A549 (cell line): ENCODE measurements at regions not wholly inside any gene's neighbourhood (a gene's known extent, or its start where the extent isn't known, plus 50 kb on each side); places are given as distances from the start of the nearest gene placed in this dataset.

Source experiments
- CEBPB ChIP-seq, 2 experiments: fragments of >200 bp in 1 of 2; sonication (Bioruptor Twin) in 1 of 2; formaldehyde crosslinking in 1 of 2; IDR thresholded peaks; 2 replicates each; pipeline ENCODE4 v1.6.1; 2012 to 2016
- CHD2 ChIP-seq: fragments of 150-350 bp; IDR thresholded peaks from 2 replicates; pipeline ENCODE4 v1.6.1; 2014; ENCODE audit warnings: low read length; ENCODE audit not compliant: partially characterized antibody
- CTCF ChIP-seq: fragments of >200 bp; sonication (Bioruptor Twin); formaldehyde crosslinking; IDR thresholded peaks from 3 replicates; pipeline ENCODE4 v1.5.1; 2016
- EP300 ChIP-seq, 2 experiments: fragments of >200 bp; sonication (Bioruptor Twin); formaldehyde crosslinking; IDR thresholded peaks; 2 replicates in 1 of 2; 3 replicates in 1 of 2; pipeline ENCODE4 v1.6.1; 2016 to 2017
- FOSL2 ChIP-seq, 2 experiments: fragments of 450-650 bp in 1 of 2; fragments of >200 bp in 1 of 2; sonication (Bioruptor Twin) in 1 of 2; formaldehyde crosslinking; IDR thresholded peaks; 2 replicates each; pipeline versions ENCODE4 v1.5.0 to v1.6.1; 2016 to 2020; ENCODE audit warnings: mild to moderate bottlenecking in 1 of 2, moderate library complexity in 1 of 2
- HOXB5 ChIP-seq: fragments of 250-450 bp; sonication (Bioruptor Pico); IDR thresholded peaks from 2 replicates; pipeline ENCODE4 v1.5.0; 2020; ENCODE audit warnings: mild to moderate bottlenecking, moderate library complexity
- MAX ChIP-seq: IDR thresholded peaks from 2 replicates; pipeline ENCODE4 v1.6.1; 2012
- PBX3 ChIP-seq: IDR thresholded peaks from 2 replicates; pipeline ENCODE4 v1.6.1; 2012
- POLR2A ChIP-seq: IDR thresholded peaks from 2 replicates; pipeline ENCODE4 v1.6.1; 2012; ENCODE audit warnings: mild to moderate bottlenecking, low read length
- POLR2AphosphoS2 ChIP-seq: conservative IDR thresholded peaks from 2 replicates; pipeline ENCODE4 v1.6.1; 2012; ENCODE audit warnings: low read length, improper control_type of control experiment, inconsistent platforms
- RFX5 ChIP-seq: fragments of 450-650 bp; IDR thresholded peaks from 2 replicates; pipeline ENCODE4 v1.7.1; 2014; ENCODE audit warnings: antibody characterized with exemption, mild to moderate bottlenecking, moderate library complexity
- USF2 ChIP-seq: fragments of 450-650 bp; IDR thresholded peaks from 2 replicates; pipeline ENCODE4 v1.6.1; 2014; ENCODE audit warnings: antibody characterized with exemption

- no peak for TF ChIP-seq CTCF
- TF ChIP-seq USF2: no peak
- no peak for TF ChIP-seq RFX5
- no peak for TF ChIP-seq CHD2
- no peak for TF ChIP-seq POLR2A
- TF ChIP-seq PBX3: no peak
- no peak for TF ChIP-seq MAX
- no peak for TF ChIP-seq POLR2AphosphoS2
- no peak for TF ChIP-seq HOXB5 (CRISPR knock-in tag)
- TF ChIP-seq CEBPB (IDR thresholded peaks at IDR 0.05): no peak
- no peak for TF ChIP-seq FOSL2 (IDR thresholded peaks at IDR 0.05)
- no peak for TF ChIP-seq FOSL2 (CRISPR knock-in tag; IDR thresholded peaks at IDR 0.05)
- no peak for TF ChIP-seq EP300 (IDR thresholded peaks at IDR 0.05)
Measured at GRCh38 chr22:22074634-22075381, 92.2 kb upstream of the TOP3B start.
